HK-2 (cell line): ENCODE measurements at regions not wholly inside any gene's neighbourhood (a gene's known extent, or its start where the extent isn't known, plus 50 kb on each side); places are given as distances from the start of the nearest gene placed in this dataset.
"Not testable (repeated sequence)": the region's sequence is repeated elsewhere in the genome, so short reads cannot be mapped to it uniquely, and the experiment has no call there.

ENCODE experiments used
- DNase-seq: peaks from one replicate; pipeline ENCODE4 v3.0.0-alpha.2; 2018; ENCODE audit not compliant: unreplicated experiment

GRCh38 chr12:5308996-5309395 is 122.9 kb upstream of the NTF3 start:
- DNase-seq, result no peak

- DNase-seq, result no peak
Observed at GRCh38 chr12:5309654-5310053, 122.3 kb upstream of the NTF3 start.

- DNase-seq, result no peak
Observed at GRCh38 chr12:5310151-5310550, 121.8 kb upstream of the NTF3 start.

- no peak for DNase-seq
Observed at GRCh38 chr12:5317556-5317955, 114.4 kb upstream of the NTF3 start.

- no peak for DNase-seq
Observed at GRCh38 chr12:5318874-5319273, 113.0 kb upstream of the NTF3 start.

GRCh38 chr12:5328669-5329517 is 103.0 kb upstream of the NTF3 start:
- DNase-seq, result no peak

- DNase-seq, result no peak
Observed at GRCh38 chr12:5332551-5332950, 99.4 kb upstream of the NTF3 start.

GRCh38 chr12:5333096-5333495 is 98.8 kb upstream of the NTF3 start:
- DNase-seq, result no peak

GRCh38 chr12:5335069-5335468 is 96.8 kb upstream of the NTF3 start:
- DNase-seq, result no peak

GRCh38 chr12:5341086-5341485 is 90.8 kb upstream of the NTF3 start:
- DNase-seq, result not testable (repeated sequence)

- DNase-seq, result no peak
Observed at GRCh38 chr12:5343711-5344110, 88.2 kb upstream of the NTF3 start.

GRCh38 chr12:5344131-5344530 is 87.8 kb upstream of the NTF3 start:
- DNase-seq, result no peak

GRCh38 chr12:5345534-5345933 is 86.4 kb upstream of the NTF3 start:
- DNase-seq, result no peak

GRCh38 chr12:5348057-5348456 is 83.9 kb upstream of the NTF3 start:
- no peak for DNase-seq

- no peak for DNase-seq
Observed at GRCh38 chr12:5348491-5348890, 83.4 kb upstream of the NTF3 start.

GRCh38 chr12:5364036-5364770 is 67.7 kb upstream of the NTF3 start:
- no peak for DNase-seq

- no peak for DNase-seq
Observed at GRCh38 chr12:5369298-5369697, 62.6 kb upstream of the NTF3 start.

- DNase-seq, result no peak
Observed at GRCh38 chr12:5371631-5372030, 60.3 kb upstream of the NTF3 start.

- no peak for DNase-seq
Observed at GRCh38 chr12:5374713-5375112, 57.2 kb upstream of the NTF3 start.

GRCh38 chr12:5375547-5376295 is 56.2 kb upstream of the NTF3 start:
- DNase-seq, result no peak

- DNase-seq, result no peak
Observed at GRCh38 chr12:5376591-5377207, 55.2 kb upstream of the NTF3 start.

- DNase-seq, result no peak
Observed at GRCh38 chr12:5377997-5378592, 53.8 kb upstream of the NTF3 start.
